GM13976 (cell line): ENCODE measurements at regions not wholly inside any gene's neighbourhood (a gene's known extent, or its start where the extent isn't known, plus 50 kb on each side); places are given as distances from the start of the nearest gene placed in this dataset.

Source experiments
- DNase-seq: peaks from one replicate; pipeline ENCODE4 v3.0.0; 2012; ENCODE audit warnings: low spot score
- in situ Hi-C: fragments of 300-500 bp; cut with MboI; formaldehyde crosslinking; loops from one replicate; pipeline ENCODE4 v1.12.0; 2022; ENCODE audit warnings: low sequenced_read_pairs, mixed read lengths, inconsistent platforms; ENCODE audit not compliant: unreplicated experiment
- TF ChIP-seq, protein P1 (sequence below): IDR thresholded peaks from 2 replicates; pipeline ENCODE4 v1.5.1; 2012; ENCODE audit warnings: borderline replicate concordance, mild to moderate bottlenecking; ENCODE audit not compliant: insufficient read depth; ENCODE audit errors: extremely low read depth, missing control alignments, control extremely low read depth

DNA sequence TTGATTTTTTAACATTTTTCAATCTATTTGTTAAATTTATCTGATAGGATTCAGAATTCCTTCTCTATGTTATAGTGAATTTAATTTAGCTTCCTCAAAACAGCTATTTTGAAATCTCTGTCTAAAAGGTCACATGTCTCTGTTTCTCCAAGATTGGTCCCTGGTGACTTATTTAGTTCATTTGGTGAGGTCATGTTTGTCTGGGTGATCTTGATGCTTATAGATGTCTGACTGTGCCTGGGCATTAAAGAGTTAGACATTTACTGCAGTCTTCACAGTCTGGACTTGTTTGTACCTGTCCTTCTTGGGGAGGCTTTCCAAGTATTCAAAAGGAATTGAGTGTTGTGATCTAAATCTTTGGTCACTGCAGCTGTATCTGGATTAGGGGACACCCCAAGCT lies 169.5 kb upstream of the C2CD4B start:
- in situ Hi-C loops: no loop called here
- DNase-seq: no peak
- TF ChIP-seq, protein P1, sequence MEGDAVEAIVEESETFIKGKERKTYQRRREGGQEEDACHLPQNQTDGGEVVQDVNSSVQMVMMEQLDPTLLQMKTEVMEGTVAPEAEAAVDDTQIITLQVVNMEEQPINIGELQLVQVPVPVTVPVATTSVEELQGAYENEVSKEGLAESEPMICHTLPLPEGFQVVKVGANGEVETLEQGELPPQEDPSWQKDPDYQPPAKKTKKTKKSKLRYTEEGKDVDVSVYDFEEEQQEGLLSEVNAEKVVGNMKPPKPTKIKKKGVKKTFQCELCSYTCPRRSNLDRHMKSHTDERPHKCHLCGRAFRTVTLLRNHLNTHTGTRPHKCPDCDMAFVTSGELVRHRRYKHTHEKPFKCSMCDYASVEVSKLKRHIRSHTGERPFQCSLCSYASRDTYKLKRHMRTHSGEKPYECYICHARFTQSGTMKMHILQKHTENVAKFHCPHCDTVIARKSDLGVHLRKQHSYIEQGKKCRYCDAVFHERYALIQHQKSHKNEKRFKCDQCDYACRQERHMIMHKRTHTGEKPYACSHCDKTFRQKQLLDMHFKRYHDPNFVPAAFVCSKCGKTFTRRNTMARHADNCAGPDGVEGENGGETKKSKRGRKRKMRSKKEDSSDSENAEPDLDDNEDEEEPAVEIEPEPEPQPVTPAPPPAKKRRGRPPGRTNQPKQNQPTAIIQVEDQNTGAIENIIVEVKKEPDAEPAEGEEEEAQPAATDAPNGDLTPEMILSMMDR: no peak

- no peak for DNase-seq
- TF ChIP-seq, protein P1: no peak
- in situ Hi-C loops: no loop called here
Measured at GRCh38 chr15:62337934-62338333, 172.8 kb upstream of the C2CD4B start.

- DNase-seq: no peak
- in situ Hi-C loops: no loop called here
- TF ChIP-seq, protein P1: no peak
Measured at GRCh38 chr15:62338497-62338896, 173.4 kb upstream of the C2CD4B start.

DNA sequence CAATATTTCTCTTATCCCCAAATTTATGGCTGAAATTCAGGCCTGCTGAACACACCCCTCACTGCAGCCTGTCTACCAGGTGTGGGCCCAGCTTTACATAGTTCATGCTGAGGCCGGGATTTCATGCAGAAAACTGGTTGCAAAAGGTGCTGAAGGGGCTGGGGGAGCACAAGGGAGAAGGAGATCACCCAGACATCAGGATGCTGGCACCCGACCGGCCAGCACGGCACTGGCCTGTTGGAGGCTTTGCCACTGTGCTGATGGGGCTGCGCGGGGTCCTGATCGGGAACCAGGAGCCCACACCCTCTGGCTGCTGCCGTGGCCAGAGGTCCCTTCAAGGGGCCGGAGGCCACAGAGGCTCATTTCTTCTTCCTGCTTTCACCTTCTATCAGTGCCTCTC lies 177.9 kb upstream of the C2CD4B start:
- TF ChIP-seq, protein P1: no peak
- in situ Hi-C loops: no loop called here
- DNase-seq: no peak

DNA sequence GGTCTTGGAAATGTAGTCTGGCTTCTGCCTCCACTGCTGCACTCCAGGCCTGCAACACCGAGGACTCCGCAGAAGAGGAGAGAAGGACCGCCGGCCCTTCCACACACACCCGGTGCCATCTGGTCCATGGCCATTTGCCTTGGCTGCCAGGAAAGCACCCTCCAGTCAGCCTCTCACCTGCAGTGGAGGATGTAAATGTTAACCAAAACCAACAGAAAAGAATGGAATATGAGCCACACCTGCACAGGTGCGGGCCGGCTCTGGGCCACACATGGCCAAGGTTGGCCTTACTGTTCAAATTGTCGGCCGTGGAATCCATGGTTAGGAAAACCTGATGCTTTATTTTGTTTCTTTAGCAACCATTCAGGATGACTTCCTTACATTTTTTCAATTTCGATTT lies 178.3 kb upstream of the C2CD4B start:
- DNase-seq: no peak
- in situ Hi-C loops: no loop called here
- TF ChIP-seq, protein P1: no peak

DNA sequence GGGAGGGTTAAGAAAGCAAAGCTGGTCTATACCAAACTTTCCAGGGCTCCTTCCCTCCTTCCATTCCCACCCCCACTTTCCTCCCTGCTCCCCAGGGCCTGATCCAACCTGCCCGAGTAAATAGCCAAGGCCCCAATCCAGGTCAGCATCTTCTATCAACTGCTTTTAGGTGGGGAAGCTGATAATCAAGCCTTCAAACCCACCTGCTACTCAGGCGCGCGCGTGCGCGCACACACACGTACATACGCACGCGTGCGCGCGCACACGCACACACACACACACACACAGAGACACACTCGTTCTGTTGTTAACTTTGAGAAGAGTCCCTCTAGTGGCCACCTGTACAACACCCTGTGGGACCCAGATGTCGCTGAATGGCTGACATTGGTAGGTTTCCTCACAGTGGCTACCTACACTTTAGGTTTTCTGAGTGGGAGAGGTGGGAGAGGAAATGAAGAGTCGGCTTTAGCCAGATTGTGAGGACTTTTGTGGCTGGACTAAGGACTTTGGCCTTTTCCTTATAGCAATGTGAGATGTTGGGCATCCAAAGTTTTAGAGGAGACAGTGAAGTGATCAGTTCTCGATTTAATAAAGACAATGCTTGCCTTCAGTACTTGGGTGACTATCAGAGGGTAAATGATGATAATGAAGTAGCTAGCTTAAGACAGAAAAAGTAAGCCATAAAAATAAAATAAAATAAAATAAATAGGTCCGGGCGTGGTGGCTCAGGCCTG lies 179.9 kb upstream of the C2CD4B start:
- peak; percentile 75 for DNase-seq
- in situ Hi-C loops: no loop called here

More for the DNA sequence above, 179.9 kb upstream of the C2CD4B start:
- TF ChIP-seq, protein P1: peak; percentile 65
